ENCODE measurements at regions not wholly inside any gene's neighbourhood (a gene's known extent, or its start where the extent isn't known, plus 50 kb on each side); places are given as distances from the start of the nearest gene placed in this dataset.
"Not testable (repeated sequence)": the region's sequence is repeated elsewhere in the genome, so short reads cannot be mapped to it uniquely, and the experiment has no call there.

DNA sequence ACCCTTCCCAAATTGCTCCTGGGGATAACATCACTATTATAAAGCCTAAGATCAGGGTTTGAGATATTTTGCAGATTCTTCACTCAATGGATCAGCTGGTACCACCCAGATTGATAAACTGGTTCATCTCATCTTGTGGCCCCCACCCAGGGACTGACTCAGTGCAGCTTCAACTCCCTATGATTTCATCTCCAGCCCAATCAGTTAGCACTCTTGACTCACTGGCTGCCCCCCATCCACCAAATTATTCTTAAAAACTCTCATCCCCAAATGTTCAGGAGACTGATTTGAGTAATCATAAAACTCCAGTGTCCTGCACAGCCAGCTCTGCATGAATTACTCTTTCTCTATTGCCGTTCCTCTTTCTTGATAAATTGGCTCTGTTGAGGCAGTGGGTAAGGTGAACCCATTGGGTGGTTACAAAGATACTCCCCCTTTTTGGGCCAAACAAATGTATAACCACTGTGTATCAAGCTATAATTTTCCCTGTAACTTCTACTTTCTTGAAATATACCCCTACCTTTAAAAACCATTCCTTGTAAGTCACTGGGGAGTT, 263.3 kb upstream of the IL12B start:
- DNase-seq (ENCODE audit: low spot score) = no peak

DNA sequence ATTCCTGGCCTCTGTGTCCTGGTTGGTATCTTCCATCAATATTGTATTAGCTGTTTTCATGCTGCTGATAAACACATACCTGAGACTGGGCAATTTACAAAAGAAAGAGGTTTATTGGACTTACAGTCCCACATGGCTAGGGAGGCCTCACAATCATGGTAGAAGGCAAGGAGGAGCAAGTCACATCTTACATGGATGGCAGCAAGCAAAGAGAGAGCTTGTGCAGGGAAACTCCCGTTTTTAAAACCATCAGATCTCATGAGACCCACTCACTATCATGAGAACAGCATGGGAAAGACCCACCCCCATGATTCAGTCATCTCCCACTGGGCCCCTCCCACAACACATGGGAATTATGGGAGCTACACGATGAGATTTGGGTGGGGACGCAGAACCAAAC, 265.3 kb upstream of the IL12B start:
- not testable (repeated sequence) for DNase-seq (ENCODE audit: low spot score)

DNA sequence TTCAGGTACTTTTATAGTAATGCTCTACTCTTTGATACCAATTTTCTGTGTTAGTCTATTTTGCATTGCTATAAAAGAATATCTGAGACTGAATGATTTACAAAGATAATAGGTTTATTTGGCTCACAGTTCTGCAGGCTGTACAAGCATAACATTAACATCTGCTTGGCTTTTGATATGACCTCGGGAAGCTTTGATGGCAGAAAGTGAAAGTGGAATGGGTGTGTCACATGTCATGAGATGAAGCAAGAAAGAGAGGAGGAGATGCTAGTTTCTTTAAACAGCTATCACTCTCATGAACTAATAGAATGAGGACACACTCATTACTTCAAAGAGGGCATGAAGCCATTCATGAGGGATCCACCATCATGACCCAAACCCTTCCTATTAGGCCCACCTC, 270.9 kb upstream of the IL12B start:
- no peak for DNase-seq (ENCODE audit: low spot score)

DNA sequence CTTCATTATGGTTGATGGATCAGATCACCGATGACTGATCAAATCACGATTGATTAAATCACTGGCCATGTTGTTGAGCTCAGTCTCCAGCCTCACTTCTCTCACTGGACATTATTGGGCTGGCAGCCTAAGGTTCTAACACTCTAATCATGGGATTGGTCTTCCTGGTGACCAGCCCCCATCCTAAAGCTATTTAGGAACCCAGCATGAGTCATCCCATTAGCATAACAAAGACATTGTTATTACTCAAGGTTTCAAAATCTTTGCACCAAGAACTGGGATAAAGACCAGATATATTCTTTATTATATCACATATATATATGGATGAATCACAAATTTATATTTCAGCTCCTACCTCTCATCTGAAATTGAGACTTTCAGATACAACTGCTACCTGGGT, 272.1 kb upstream of the IL12B start:
- no peak for DNase-seq (ENCODE audit: low spot score)

DNA sequence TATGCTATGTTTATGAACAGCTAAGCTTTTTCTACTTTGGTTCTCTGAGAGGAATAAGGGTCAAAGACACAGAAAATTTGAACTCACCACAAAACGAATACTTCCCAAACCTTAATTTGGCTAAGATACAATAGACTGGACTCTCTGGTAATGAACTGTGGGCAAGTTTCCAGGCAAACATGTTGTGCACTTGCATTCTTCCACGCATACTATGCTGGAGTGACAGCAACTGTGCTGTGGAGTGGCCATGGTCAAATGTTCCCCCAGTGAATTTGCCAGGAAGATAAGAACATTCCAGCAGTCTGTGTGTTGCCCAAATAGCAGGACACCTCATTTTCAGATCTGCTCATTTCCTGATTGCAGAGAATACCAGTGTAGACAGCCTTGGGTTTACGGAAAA, 275.3 kb upstream of the IL12B start:
- DNase-seq (ENCODE audit: low spot score) = no peak

DNA sequence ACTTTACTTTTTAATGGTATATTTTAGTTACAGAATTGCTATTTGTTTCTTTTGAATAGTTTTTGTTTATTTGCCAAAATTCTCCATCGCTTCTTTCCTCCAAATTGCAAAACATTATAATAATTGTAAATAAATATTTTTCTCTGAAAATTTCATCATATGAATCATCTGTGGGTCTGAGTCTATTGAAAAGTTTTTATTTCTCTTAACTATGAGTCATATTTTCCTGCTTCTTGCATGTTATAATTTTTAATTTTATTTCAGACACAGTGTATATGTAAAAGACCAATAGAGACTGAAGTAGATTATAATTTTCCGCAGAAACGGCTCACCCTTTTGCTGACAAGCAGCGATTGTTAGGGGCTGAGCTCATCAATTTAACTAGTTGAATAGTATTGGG, 279.1 kb upstream of the IL12B start:
- no peak for DNase-seq (ENCODE audit: low spot score)

DNA sequence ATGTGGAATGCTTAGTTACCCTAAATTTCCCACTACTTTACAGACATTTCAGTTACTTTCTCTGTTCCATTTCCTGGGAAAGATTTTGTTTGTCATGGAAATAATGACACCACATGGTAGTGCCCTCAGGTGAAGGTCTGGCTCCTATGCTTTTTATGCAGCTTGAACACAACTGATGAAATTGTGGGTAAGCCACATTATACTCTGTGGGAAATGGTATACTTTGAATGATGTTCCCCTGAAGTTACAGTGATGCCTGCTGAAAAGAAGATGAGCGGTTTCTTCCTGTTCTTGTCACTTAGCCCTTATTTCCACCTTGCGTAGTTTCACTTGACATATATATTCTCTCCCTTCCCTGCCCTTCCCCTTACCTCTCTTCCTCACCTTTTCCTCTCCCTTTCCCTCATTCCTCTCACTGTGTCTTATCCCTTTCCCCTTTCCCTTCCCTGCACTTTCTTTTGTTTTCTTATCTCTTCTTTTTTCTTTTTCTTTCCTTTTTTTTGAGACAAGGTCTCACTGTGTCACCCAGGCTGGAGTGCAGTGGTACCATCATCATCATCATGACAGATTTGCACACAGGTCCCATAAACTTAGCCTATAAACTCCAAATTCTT, 280.8 kb upstream of the IL12B start:
- DNase-seq (ENCODE audit: low spot score) = no peak

DNA sequence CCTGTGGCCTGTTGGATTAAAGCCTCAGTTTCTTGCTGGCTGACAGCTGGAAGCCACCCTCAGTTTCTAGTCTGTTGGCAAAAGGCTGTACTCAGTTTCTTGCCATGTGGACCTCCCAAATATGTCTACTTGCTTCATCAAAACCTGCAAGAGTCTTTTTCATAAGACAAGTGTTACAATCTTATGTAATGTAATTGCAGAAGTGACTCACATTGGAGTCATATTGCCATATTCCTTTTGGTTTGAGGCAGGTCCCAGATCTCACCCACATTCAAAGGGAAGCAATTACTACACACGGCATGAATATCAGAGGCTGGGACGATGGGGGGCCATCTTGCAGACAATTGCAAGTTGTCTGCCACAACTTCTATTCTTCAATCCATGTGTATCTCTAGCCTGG, 286.7 kb upstream of the IL12B start:
- no peak for DNase-seq (ENCODE audit: low spot score)

DNA sequence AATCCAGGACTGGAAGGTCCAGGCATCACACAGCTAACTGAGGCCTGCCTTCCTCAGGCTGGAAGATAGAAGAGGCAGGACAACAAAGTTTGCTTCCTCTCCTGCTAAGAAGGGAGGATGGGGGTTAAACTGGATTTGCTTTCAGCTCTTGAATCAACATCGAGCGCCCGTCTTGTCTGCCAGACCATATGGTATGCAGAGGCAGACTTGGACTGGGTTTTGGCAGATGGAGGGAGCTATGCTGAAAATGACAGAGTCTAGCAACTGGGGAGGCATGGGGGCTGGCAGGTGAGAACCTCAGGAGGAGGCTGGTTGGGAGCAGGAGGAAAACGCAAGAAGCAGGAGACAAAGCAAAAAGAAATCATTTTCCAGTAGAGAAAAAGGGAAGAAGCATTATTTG, 289.5 kb upstream of the IL12B start:
- no peak for DNase-seq (ENCODE audit: low spot score)

DNA sequence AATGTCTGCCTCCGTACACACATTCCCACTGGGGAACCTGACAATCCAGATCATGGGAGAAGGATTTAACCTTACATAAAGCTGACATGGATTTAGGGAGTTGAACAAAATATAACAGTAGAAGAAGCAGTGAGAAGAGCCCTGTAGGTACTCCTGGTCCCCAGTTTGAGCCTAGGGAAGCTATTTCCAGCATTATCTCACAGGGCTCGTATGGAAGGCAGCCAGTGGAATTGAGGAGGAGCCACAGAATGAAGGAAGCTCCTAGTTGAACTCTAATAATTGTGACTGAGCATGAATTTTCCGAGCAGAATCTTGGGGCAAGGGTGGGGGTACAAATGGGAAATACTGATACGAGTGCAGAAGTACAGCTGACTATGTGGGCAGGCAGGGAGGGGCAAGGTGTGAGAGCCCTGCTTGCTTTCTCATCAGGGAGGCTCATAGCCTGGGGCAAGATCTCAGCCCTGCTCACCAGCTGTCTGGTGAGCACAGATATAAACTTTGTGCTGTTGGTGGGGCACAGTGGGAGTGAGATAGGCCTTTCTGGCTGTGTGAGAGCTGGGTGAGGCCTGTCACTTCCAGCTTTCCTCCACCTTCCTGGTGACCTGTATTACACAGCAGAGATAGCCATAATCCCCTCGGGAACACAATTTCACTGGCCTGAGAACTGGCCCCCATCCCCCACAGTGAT, 290.7 kb upstream of the IL12B start:
- DNase-seq (ENCODE audit: low spot score) = no peak

DNA sequence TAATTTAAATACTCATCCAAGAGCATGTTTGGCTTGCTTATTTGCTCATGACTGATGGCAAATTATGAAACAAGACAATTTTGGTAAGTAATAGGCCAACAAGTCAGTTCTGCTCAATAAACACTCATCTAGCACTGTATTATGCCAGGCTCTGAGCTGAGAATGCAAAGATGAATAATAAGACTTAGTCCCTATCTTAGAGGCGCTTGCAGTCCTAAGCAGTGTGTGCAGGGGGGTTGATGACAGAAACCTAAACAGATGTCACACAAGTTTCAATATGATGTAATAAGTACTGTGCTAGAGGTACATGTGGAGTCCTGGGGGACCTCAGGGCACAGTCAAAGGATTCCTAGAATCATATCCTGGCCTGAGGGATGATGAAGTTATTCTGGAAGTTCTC, 287.6 kb upstream of the ADRA1B start:
- DNase-seq (ENCODE audit: low spot score) = no peak

DNA sequence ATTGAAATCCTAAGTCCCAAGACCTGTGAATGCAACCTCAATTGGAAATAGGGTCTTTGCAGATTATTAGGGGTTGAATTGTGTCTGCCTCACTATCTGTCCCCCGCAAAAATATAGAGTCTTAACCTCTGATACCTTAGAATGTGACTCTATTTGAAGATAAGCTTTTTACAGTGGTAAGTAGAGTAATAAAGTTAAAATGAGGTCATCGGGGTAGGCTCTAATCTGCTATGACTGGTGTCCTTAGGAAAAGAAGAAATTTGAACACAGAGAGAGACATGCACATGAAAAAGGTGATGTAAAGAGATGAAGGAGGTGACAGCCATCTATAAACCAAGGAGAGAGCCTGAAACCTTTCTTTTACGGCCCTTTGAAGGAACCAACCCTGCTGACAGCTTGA, 287.1 kb upstream of the ADRA1B start:
- no peak for DNase-seq (ENCODE audit: low spot score)

DNA sequence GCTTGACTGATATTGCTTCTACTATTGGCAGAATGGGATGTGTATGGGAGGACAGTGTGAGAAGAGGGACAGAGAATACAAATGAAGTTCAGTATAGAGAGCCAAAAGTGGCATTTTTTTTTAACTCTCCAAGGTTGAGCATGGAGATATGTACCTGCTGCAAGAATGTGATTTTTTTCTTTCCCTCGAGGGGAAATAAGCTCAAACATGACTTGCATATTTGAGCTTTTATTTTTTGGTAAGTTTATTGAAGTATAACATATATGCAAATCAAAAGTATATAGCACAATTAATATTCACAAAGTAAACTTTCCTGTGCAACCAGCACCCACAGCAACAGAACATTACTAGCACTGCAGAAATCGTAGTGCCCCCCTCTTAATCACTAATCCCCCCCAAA, 285.7 kb upstream of the ADRA1B start:
- DNase-seq (ENCODE audit: low spot score) = no peak

DNA sequence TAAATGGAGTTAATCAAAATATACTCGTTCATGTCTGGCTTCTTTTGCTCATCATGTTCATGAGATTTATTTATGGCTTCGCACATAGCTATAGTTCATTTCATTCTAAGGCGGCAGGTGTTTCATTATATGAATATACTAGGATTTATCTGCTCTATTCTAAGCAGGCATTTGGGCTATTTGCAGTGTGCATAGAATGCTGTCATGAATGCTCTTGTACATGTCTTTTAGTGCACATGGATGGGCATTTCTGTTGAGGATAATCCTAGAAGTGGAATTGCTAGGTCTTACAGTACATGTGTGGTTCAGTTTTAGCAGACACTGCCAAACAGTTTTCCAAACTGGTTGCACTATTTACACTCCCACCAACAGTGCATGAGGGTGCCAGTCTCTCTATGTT, 285.3 kb upstream of the ADRA1B start:
- DNase-seq (ENCODE audit: low spot score) = no peak

DNA sequence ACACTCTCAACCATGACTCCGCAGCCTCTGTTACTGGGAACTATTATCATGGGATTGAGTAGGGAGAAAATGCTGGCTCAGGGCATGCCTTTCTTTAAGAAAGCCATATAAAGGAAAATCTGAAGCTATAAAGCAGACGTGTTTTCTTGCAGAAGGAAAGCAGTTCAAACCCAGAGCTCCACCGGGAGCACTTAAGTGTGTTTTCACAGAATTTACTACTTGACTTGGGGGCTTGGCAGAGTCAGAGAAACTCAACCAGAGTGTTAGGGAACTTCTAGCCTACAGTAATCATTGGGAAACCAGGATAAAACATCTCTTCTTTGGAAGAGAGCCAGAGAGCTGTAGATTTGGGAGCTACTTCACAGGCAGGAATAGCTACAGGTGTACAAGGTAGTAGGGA, 283.4 kb upstream of the ADRA1B start:
- DNase-seq (ENCODE audit: low spot score) = no peak

DNA sequence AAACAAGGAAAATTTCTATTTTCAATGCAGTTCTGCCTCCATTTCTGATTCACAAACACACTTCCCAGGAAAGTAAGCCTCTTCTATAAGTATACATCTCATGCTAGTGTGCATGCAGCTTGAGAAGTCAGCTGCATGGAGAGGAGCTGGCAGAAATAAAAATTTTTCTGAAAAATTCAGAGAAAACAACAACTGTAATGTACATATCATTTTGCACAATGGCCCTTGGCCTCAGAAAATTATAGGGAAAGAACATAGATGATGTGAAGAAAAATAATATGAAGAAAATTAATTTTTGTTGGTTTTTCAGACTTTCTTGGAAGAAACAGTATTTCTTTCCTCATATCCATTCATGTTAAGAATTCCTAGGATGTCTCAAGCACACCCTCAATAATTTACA, 277.8 kb upstream of the ADRA1B start:
- no peak for DNase-seq (ENCODE audit: low spot score)

DNA sequence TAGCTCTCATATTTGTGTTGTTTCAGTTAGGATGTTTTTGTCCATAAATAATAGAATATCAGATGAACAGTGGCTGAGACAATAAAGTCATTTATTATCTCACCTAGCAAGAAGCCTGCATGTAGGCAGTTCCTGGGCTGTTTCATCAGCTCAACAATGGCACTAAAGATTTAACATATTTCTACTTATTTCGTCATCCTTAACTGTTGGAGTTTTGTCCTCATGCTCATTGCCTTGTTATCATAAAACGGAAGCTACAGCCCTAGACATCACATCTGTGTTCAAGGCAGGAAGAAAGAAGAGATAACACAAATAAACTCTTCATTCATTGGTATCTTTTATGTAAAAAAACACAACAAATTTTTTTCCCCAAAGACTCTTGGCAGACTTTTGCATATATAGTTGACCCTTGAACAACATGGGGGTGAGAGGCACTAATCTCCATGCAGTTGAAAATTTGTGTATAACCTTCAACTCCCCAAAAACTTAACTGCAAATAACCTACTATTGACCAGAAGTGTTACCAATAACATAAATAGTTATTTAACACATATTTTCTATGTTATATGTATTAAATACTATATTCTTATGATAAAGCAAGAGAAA, 277.2 kb upstream of the ADRA1B start:
- DNase-seq (ENCODE audit: low spot score) = no peak

DNA sequence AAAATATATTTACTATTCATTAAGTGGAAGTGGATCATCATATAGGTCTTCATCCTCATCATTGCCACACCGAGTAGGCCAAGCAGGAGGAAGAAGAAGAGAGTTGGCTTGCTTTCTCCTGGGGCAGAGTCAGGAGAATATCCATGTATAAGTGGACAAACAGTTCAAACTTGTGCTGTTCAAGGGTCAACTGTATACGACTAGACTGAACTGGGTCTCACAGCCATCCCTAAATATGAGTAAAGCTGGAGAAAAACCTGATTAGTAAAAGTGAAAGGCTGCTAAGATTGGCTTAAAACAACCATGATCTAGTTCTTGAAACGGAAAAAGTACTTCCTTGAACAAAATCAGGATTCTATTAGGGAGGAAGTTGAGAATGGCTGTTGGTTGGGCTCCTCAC, 276.7 kb upstream of the ADRA1B start:
- DNase-seq (ENCODE audit: low spot score) = no peak

DNA sequence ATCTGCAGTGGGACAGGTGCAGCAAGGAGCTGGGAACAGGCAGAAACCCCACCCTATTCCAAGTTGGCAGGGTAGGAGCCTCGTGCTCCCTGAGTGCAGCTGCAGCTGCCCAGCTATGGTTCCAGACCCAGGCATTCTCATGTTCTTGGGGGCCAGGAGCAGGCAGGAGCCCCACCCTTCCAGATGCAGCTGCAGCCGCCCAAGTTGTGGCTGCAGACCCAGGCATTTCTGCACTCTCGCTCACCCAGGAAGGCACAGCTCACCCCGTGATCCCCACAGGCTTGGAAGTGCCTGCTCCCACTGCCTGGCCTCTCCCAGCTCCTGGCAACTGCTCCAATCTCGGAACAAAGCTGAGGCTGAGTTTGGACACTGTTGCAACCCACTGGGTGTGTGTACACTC, 275.8 kb upstream of the ADRA1B start:
- no peak for DNase-seq (ENCODE audit: low spot score)

DNA sequence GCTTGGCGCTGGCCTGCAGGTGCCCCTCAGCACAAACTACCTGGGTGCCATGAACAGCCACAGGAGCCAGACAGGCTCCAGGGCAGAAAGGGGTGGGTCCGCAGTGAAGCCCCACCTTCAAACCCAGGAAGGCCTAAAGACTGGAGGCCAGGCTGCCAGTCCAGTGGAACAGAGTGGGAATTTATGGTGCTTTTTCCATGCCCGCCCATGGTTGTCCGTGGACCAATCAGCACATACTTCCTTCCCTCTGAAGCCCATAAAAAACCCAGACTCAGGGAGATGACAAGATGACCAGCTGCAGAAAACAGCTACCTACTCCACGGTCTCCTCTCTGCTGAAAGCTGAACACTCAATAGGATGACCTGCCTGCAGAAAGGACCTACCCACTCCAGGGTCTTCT, 275.4 kb upstream of the ADRA1B start:
- DNase-seq (ENCODE audit: low spot score) = no peak

DNA sequence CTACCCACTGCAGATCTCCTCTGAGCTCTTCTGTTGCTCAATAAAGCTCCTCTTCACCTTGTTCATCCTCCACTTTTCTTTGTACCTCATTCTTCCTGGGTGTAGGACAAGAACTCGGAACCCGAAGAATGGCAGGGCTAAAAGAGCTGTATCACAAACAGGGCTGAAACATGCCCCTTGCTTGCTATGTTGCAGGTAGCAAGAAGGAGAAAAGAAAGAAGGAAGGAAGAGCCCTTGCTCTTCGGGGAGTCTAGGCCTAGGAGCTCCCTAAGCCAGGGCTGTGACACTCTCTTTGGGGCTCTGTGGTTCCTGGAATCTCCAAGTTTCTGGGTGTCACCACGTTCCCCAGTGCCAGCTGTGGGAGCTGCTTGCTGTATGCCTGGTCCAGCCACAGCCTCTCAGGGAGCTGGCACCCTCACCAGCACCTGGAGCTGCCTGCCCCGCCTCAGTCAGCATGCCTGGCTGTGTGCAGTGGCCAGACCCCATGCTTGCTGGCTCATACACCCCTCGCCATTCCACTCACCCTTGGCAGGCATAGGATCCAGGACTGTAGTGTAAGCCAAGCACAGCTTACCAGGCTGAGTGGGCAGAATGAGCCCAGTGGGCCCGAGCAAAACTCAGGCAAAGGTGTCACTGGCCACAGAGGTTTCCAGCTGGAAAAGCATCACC, 274.8 kb upstream of the ADRA1B start:
- no peak for DNase-seq (ENCODE audit: low spot score)

DNA sequence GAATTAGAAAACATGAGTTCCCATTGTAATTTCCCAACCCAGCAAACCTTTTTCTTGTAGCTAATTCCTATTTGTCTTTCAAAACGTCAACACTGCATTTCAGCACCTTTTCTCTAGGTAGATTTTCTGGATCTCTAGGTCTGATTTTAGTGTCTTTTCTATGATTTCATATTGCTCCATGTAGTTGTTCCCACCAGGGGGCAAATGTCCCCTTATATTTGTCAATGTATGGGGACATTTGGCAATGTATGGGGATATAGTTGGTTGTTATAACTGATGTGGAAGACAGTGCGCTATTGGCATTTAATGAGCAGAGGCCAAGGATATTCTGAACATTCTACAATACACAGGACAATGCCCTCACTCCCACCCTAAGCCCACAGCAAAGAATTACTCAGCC, 273.9 kb upstream of the ADRA1B start:
- DNase-seq (ENCODE audit: low spot score) = no peak

DNA sequence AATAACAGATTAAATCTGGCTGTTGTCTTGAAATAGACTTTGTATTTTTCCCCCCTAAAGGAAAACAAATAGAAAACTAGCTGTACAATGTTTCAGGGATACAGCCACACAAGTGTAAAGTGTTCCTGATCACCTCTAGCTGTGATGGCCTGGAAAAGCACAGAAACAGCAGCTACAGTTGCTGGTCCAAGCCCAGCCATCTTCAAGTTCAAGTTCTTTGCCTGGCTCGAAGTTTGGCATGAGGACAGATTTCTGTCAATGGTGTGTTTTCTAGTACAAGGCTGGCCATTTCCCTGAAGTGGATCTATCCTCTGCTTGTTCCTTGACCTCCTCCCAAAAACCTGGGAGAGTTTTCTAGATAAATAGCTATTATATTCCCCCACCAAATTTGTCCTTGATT, 272.2 kb upstream of the ADRA1B start:
- no peak for DNase-seq (ENCODE audit: low spot score)
